Keratinocyte (primary cell): ENCODE measurements at regions not wholly inside any gene's neighbourhood (a gene's known extent, or its start where the extent isn't known, plus 50 kb on each side); places are given as distances from the start of the nearest gene placed in this dataset.

Experiments used
- CTCF ChIP-seq, 3 experiments: IDR thresholded peaks in 1 of 3; conservative IDR thresholded peaks in 1 of 3; optimal IDR thresholded peaks in 1 of 3; 2 replicates in 2 of 3; 3 replicates in 1 of 3; pipeline versions ENCODE3 to v1.5.1; 2011; ENCODE audit warnings: low read length in 3 of 3, mild to moderate bottlenecking in 3 of 3, moderate library complexity in 2 of 3, control low read depth in 1 of 3, inconsistent platforms in 1 of 3; ENCODE audit not compliant: insufficient read depth in 2 of 3; ENCODE audit errors: extremely low read depth in 1 of 3
- EZH2 ChIP-seq: IDR thresholded peaks from one replicate; pipeline ENCODE4 v1.6.1; 2012; ENCODE audit warnings: inconsistent platforms, mild to moderate bottlenecking, low read length, moderate library complexity

- TF ChIP-seq CTCF (optimal IDR thresholded peaks at IDR 0.05 in 1 of 3, IDR thresholded peaks at IDR 0.05 in 1 of 3, conservative IDR thresholded peaks at IDR 0.05 in 1 of 3; ENCODE audit: extremely low read depth in 1 of 3, insufficient read depth in 2 of 3, low read length in 3 of 3), result no peak
- TF ChIP-seq EZH2, result no peak
Observed at GRCh38 chr2:192886636-192887035, 691.9 kb upstream of the TMEFF2 start.
